HG03520 (cell line): ENCODE measurements at regions not wholly inside any gene's neighbourhood (a gene's known extent, or its start where the extent isn't known, plus 50 kb on each side); places are given as distances from the start of the nearest gene placed in this dataset.
"Not testable (repeated sequence)": the region's sequence is repeated elsewhere in the genome, so short reads cannot be mapped to it uniquely, and the experiment has no call there.

ENCODE experiments used
- ATAC-seq: cut with Tn5 transposase; IDR thresholded peaks from one replicate; pipeline ENCODE4 v1.9.1; 2021; ENCODE audit warnings: mild to moderate bottlenecking, moderate library complexity; ENCODE audit not compliant: unreplicated experiment

DNA sequence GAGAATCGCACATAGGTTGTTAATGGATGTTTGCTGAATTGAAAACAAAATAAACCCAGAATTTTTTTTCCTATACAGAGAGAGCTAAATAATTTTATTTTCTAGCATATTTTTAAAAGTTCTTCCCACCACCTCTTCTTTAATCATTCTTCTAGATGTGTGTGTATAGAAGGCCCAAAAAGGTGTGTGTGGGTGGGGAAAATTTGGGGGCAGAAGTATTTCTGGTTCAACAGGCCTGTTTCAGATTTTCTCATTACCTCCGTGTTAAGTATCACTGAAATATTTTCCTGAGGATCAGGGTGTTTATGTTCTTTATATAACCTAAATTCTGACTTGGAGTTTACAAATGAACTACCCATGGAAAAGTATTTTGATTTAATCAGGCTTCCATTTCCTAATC is 144.2 kb upstream of the ZNF804B start:
- no peak for ATAC-seq

- ATAC-seq: no peak
Observed at GRCh38 chr7:88614736-88615135, 144.8 kb upstream of the ZNF804B start.

GRCh38 chr7:88610942-88611341 is 148.6 kb upstream of the ZNF804B start:
- ATAC-seq: no peak

- ATAC-seq: no peak
Observed at GRCh38 chr7:88600695-88601094, 158.8 kb upstream of the ZNF804B start.

GRCh38 chr7:88599528-88599927 is 160.0 kb upstream of the ZNF804B start:
- no peak for ATAC-seq

DNA sequence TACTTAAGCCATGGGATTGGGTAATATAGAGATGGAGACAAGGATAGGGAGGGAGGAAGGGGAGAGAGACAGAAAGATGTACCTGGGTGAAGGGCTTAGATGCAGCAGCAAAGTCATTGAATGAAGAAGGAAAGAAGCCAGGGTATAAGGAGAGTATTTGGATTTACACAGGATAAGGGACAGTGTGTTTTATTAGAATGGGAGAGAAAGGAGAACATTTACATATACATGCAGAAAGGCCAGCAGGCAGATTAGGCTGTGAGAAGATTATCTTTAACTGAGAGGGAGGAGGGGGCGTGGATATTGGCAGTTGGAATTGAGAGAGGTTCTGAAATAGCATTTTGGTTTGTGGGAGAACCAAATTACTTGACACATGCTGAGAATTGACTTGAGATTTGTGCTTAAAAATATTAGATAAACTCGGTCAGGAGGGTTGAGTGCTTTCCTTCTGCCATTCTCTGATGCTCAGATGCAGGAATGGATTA is 161.5 kb upstream of the ZNF804B start:
- ATAC-seq: no peak

DNA sequence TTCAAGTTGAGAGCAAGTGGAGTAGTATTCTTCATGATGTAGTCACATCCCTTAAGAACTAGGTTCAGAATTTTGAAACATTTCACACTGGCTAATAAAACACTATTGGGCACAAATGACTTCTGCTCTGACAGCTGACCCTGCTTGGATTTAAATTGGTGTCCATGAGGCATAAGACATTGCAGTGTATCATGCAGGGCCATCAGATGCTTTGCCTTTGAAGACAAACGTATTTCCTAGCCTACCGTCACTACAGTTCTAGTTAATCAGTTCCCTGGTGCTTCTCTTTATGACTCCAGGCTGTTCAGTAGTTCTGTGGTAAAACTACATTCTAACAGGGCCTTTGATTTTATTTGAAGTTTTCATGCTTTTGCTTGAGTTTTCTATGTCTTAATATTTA is 168.5 kb upstream of the ZNF804B start:
- no peak for ATAC-seq

GRCh38 chr7:88589927-88590326 is 169.6 kb upstream of the ZNF804B start:
- ATAC-seq: no peak

DNA sequence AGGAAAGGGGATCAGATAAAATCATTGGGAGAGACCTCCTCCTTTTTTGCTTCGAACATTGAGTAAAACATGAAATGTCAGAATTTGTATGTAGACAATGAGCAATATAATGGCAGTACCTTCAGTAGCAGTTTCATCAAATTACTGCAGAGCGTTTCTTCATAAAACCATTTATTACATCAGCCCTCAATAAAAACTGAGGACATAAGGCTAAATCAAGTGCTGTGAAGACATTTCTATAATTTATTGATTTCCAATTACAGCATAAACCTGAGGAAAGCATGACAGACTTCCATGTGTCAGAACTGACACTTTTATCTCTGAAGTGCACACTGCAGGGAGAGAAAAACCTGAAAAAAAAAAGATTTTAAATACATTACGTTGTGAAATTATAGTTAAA is 172.6 kb upstream of the ZNF804B start:
- ATAC-seq: no peak

- no peak for ATAC-seq
Observed at GRCh38 chr7:88586219-88586618, 173.3 kb upstream of the ZNF804B start.

DNA sequence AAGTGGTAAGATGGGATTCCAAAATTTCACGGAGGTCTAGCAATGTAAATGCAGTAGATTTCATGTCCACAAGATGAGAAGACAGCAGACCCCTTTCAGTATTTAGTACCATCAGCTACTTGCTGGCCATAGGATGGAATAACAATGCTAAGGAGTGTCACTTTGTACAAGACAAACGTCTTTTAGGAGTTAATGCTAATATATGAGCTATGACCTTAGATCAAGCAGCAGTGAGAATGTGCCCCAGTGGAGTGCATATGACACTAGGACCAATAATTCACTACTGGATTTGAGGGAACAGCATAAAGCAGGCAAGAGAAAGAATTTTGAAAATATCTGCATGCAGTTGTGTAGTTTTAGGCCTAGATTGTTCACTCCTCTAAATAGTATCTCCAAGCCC is 182.8 kb upstream of the ZNF804B start:
- ATAC-seq: no peak

GRCh38 chr7:88566162-88566729 is 193.3 kb upstream of the ZNF804B start:
- ATAC-seq: no peak

- no peak for ATAC-seq
Observed at GRCh38 chr7:88565401-88565800, 194.1 kb upstream of the ZNF804B start.

- ATAC-seq: not testable (repeated sequence)
Observed at GRCh38 chr7:88556441-88556840, 203.1 kb upstream of the ZNF804B start.

DNA sequence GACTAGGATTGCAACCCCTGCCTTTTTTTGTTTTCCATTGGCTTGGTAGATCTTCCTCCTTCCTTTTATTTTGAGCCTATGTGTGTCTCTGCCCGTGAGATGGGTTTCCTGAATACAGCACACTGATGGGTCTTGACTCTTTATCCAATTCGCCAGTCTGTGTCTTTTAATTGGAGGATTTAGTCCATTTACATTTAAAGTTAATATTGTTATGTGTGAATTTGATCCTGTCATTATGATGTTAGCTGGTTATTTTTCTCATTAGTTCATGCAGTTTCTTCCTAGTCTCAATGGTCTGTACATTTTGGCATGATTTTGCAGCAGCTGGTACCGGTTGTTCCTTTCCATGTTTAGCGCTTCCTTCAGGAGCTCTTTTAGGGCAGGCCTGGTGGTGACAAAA is 204.7 kb upstream of the ZNF804B start:
- ATAC-seq: not testable (repeated sequence)

DNA sequence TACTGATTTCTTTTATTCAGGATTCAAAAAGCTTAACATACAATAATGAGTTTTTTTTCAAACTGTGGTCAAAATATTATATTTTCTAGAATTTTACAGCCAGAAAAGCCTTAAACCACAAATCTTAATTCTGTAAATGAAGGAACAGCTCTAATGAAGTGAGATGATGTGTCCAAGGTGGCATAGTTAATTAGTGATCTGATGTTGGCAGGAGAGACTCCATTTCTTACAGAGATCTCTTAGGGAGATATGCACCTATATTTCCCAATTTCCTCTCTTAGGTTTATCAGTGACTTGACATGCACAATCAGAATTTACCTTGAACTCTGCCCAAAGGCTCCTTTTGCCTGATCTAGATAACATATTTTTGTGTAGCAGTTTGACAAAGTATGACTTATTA is 211.1 kb upstream of the ZNF804B start:
- ATAC-seq: no peak

GRCh38 chr7:88546808-88547207 is 212.7 kb upstream of the ZNF804B start:
- peak; percentile 55 for ATAC-seq

GRCh38 chr7:88545663-88546062 is 213.8 kb upstream of the ZNF804B start:
- no peak for ATAC-seq

DNA sequence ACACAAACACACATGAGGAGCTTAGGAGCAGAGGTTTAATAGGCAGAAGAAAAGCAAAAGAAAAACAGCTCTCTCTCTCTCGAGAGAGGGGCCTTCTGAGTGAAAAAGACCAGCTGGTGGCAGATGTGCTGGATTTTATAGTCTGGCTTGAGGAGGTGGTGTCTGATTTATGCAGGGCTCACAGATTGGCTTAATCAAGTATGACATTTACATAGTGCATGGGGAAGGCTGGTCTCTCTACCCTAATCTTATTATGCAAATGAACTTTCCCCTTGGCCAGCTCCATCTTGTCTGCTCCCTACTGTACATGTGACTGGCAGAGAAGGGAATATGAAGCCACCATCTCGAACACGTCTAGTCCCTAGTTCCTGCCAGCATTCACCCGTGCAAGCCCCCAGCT is 219.5 kb upstream of the ZNF804B start:
- no peak for ATAC-seq

DNA sequence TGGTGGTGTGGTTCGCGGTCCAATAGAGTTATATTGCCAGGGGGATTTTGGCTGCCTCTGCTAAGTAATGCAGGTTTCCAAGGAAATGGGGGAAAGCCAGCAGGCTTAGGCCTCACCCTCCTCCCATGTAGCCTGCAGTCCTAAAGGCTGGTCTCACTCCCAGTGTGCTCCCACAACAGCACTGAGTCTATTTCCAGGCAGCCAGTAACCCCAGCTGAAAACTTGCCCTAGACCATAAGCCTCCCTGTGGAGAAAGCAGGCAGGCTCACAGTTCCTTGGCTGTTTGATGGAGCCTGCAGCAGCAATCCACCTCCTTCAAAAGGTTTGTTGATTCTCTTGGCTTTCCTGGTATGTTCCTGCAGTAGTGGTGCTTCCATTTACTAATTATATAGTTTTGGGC is 220.0 kb upstream of the ZNF804B start:
- no peak for ATAC-seq

DNA sequence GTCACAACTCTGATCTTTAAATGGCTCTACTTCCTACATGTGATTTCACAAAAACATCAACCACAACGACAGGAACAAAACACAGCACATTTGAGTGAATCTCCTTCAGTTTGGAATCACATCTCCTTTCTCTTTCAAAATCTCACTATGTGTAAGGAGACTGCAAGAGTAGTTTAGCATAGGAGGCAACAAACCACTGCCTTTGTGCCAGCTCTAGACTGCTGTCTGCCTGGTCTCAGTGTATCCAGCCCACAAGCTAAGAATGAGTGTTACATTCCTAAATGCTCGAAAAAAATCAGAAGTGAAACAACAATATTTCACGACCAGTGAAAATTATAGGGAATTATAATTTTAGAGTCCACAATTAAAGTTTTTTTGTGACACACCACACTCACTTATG is 217.0 kb upstream of the STEAP4 start:
- ATAC-seq: no peak

DNA sequence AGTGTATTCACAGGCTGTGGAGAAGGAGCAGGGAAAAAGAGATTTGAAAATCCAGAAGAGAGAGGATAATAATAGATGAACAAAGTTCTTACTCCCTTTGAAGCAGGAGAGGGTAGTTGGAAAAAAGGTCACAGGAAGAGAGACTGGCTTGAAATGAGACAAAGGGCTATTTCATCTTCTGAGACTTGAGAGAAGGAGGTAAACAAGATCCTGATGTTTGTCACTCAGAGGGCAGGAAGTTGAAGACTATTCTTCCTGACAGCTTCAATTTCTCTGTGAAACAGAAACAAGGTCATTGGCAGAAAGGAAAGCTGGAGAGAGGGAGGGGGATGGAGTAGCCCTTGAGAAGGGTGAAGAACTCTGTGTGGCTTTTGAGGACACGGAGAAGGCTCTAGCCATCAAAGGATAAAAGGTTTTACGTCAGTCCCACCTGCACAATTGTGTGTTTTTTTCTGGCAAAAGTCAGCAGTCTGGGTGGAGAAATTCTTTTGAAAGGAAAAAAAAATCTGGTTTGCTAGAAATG is 216.1 kb upstream of the STEAP4 start:
- no peak for ATAC-seq

DNA sequence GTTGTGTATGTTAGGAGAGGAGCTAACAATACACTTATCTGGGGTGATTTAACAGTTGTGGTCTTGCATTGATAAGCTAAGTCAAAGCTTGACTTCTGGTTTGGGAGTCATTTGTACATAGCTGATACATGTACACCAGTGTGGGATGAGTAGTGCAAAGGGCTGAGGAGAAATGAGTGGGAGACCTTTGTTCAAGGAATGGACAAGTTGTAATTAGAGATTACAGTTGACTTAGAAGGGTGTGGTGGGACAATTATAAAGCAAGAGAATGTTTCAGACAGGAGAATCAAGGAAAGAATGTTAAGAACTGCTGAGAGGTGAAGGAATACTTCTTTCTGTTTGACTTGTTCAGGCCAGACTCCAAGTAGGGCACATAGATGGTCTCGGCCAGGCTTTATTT is 209.7 kb upstream of the STEAP4 start:
- ATAC-seq: no peak
